HepG2 (cell line): ENCODE measurements at regions not wholly inside any gene's neighbourhood (a gene's known extent, or its start where the extent isn't known, plus 50 kb on each side); places are given as distances from the start of the nearest gene placed in this dataset.

Source experiments
- CHD2 ChIP-seq: IDR thresholded peaks from 2 replicates; pipeline ENCODE4 v1.6.1; 2011; ENCODE audit warnings: low read depth, low read length, improper control_type of control experiment
- JDP2 ChIP-seq: sonication (generic); formaldehyde crosslinking; IDR thresholded peaks from 2 replicates; pipeline ENCODE4 v1.8.1; 2022; ENCODE audit warnings: missing genetic modification reagents, borderline replicate concordance
- NFE2 ChIP-seq: sonication (generic); formaldehyde crosslinking; IDR thresholded peaks from 2 replicates; pipeline ENCODE4 v1.4.0; 2020; ENCODE audit warnings: missing genetic modification reagents
- PCBP2 ChIP-seq: fragments of 200-400 bp; formaldehyde crosslinking; optimal IDR thresholded peaks from 2 replicates; pipeline ENCODE3; 2018; ENCODE audit warnings: low read length, low read depth; ENCODE audit not compliant: poor library complexity, severe bottlenecking
- ZBTB2 ChIP-seq: sonication (generic); formaldehyde crosslinking; IDR thresholded peaks from 2 replicates; pipeline ENCODE4 v1.8.0; 2022; ENCODE audit warnings: low read depth, missing genetic modification reagents
- ZNF644 ChIP-seq: IDR thresholded peaks from 2 replicates; pipeline ENCODE4 v1.6.1; 2016; ENCODE audit warnings: low read depth
- ZNF761 ChIP-seq: sonication (generic); formaldehyde crosslinking; conservative IDR thresholded peaks from 2 replicates; pipeline ENCODE4 v1.4.0; 2020; ENCODE audit warnings: mild to moderate bottlenecking, missing genetic modification reagents

DNA sequence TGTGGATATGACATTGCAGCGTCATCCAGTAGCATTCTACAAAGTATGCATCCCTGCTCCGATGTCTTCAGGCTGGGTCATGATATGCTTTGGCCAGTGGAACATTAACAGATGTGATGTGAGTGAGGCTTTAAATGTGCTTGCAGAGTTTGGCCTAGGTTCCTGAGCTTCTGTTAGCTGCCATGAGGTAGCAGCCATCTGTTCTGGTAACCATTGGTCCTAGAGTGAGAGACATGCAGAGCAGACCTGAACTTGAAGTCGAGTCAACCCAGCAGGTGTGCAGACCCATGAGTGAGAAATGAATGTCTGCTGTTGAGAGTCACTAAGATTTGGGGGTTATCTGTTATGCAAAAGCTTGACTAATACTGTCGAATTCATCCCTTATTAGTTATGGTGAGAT, 73.8 kb upstream of the NABP1 start:
- TF ChIP-seq CHD2 (no peak), ZNF644 (CRISPR knock-in tag) (no peak), ZNF761 (CRISPR knock-in tag) (no peak), PCBP2 (no peak), JDP2 (CRISPR knock-in tag) (no peak), NFE2 (CRISPR knock-in tag) (no peak), ZBTB2 (CRISPR knock-in tag) (no peak)
